Amygdala (tissue), 56 donors: ENCODE measurements at regions not wholly inside any gene's neighbourhood (a gene's known extent, or its start where the extent isn't known, plus 50 kb on each side); places are given as distances from the start of the nearest gene placed in this dataset.

ENCODE experiments used
- DNase-seq, 56 donors: peaks; one replicate each; lab custom pipeline; 2025; lab: John Stamatoyannopoulos, UW

GRCh38 chr12:91937009-91937408 is 208.6 kb downstream of the BTG1 start:
- DNase-seq = no peak

GRCh38 chr12:91935296-91935695 is 210.3 kb downstream of the BTG1 start:
- DNase-seq = no peak

GRCh38 chr12:91931111-91931510 is 214.5 kb downstream of the BTG1 start:
- no peak for DNase-seq

- DNase-seq = no peak
These were observed 217.1 kb downstream of the BTG1 start for GRCh38 chr12:91928501-91928900.

- no peak for DNase-seq
These were observed 218.8 kb downstream of the BTG1 start for GRCh38 chr12:91926848-91927247.

GRCh38 chr12:91924827-91925226 is 220.8 kb downstream of the BTG1 start:
- DNase-seq = no peak

GRCh38 chr12:91923864-91924263 is 221.8 kb downstream of the BTG1 start:
- DNase-seq = peak in 2 of 56 donors; percentile 1

- no peak for DNase-seq
These were observed 223.0 kb downstream of the BTG1 start for GRCh38 chr12:91922674-91923073.

- no peak for DNase-seq
These were observed 223.5 kb downstream of the BTG1 start for GRCh38 chr12:91922139-91922538.

GRCh38 chr12:91921555-91921954 is 224.1 kb downstream of the BTG1 start:
- DNase-seq = no peak

GRCh38 chr12:91920741-91921140 is 224.9 kb downstream of the BTG1 start:
- DNase-seq = no peak

GRCh38 chr12:91920276-91920675 is 225.4 kb downstream of the BTG1 start:
- DNase-seq = no peak

GRCh38 chr12:91918431-91918830 is 227.2 kb downstream of the BTG1 start:
- no peak for DNase-seq

- DNase-seq = no peak
These were observed 230.9 kb downstream of the BTG1 start for GRCh38 chr12:91914701-91915100.

GRCh38 chr12:91913651-91914050 is 232.0 kb downstream of the BTG1 start:
- no peak for DNase-seq

GRCh38 chr12:91913124-91913523 is 232.5 kb downstream of the BTG1 start:
- no peak for DNase-seq

GRCh38 chr12:91912178-91912577 is 233.5 kb downstream of the BTG1 start:
- DNase-seq = no peak

GRCh38 chr12:91910871-91911388 is 234.7 kb downstream of the BTG1 start:
- no peak for DNase-seq

- DNase-seq = no peak
These were observed 242.6 kb downstream of the BTG1 start for GRCh38 chr12:91902860-91903683.

GRCh38 chr12:91901381-91902074 is 244.1 kb downstream of the BTG1 start:
- no peak for DNase-seq

GRCh38 chr12:91900971-91901370 is 244.7 kb downstream of the BTG1 start:
- no peak for DNase-seq

GRCh38 chr12:91899056-91899455 is 246.6 kb downstream of the BTG1 start:
- no peak for DNase-seq
